Colonic mucosa (tissue), 4 donors: ENCODE measurements at regions not wholly inside any gene's neighbourhood (a gene's known extent, or its start where the extent isn't known, plus 50 kb on each side); places are given as distances from the start of the nearest gene placed in this dataset.

Source experiments
- DNase-seq: peaks from one replicate; pipeline ENCODE4 v3.0.0-alpha.2; 2020
- H3K27ac ChIP-seq: fragments of 200-600 bp; one replicate; pipeline ENCODE4 v1.8.0; 2021
- H3K27me3 ChIP-seq: fragments of 200-600 bp; one replicate; pipeline ENCODE4 v1.8.0; 2021
- H3K36me3 ChIP-seq: fragments of 200-600 bp; one replicate; pipeline ENCODE4 v1.8.0; 2021
- H3K4me1 ChIP-seq: fragments of 200-600 bp; one replicate; pipeline ENCODE4 v1.8.0; 2021; ENCODE audit warnings: mild to moderate bottlenecking
- H3K4me3 ChIP-seq: fragments of 200-600 bp; one replicate; pipeline ENCODE4 v1.8.0; 2021
- H3K9ac ChIP-seq, 2 donors: one replicate each; pipeline ENCODE4 v1.7.0; 2013; ENCODE audit warnings: control low read depth in 2 of 2, low read depth in 2 of 2, low read length in 2 of 2
- H3K9me3 ChIP-seq: fragments of 200-600 bp; one replicate; pipeline ENCODE4 v1.8.0; 2021
- CTCF ChIP-seq: fragments of 200-600 bp; IDR thresholded peaks from one replicate; pipeline ENCODE4 v1.8.0; 2022; ENCODE audit warnings: antibody characterized with exemption, mild to moderate bottlenecking
- intact Hi-C: fragments of 100-400 bp; cut with DNase I; formaldehyde crosslinking; loops from one replicate; pipeline ENCODE4 v1.14.1; 2022
- donor health status: healthy.
- donor health status: DM: no; HTN: no; CAD: no.
- donor health status: DM: no; HTN: no; CAD: no.

- H3K36me3 ChIP-seq, result no peaks in the 10 kb centered on the region
- H3K4me3 ChIP-seq, result no peak overlapping the region
- H3K4me1 ChIP-seq, result no peaks in the 10 kb centered on the region
- TF ChIP-seq CTCF, result no peak
- H3K27me3 ChIP-seq, result no peaks in the 10 kb centered on the region
- no peak overlapping the region for H3K27ac ChIP-seq
- no peak overlapping the region for H3K9ac ChIP-seq
- DNase-seq, result no peak
- no peaks in the 10 kb centered on the region for H3K9me3 ChIP-seq
- intact Hi-C loops, result no loop called here
Observed at GRCh38 chr9:118637681-118638080, 731.6 kb downstream of the BRINP1 start.

- Histone ChIP-seq H3K4me1 (no peaks in the 10 kb centered on the region), H3K9me3 (no peaks in the 10 kb centered on the region), H3K36me3 (no peaks in the 10 kb centered on the region), H3K4me3 (no peak overlapping the region), H3K27me3 (no peaks in the 10 kb centered on the region), H3K27ac (no peak overlapping the region), H3K9ac (no peak overlapping the region)
- no peak for TF ChIP-seq CTCF
- intact Hi-C loops, result no loop called here
- DNase-seq, result no peak
Observed at GRCh38 chr9:118640836-118641560, 728.2 kb downstream of the BRINP1 start.

- TF ChIP-seq CTCF, result no peak
- intact Hi-C loops, result no loop called here
- Histone ChIP-seq H3K27ac (no peak overlapping the region), H3K36me3 (no peaks in the 10 kb centered on the region), H3K4me3 (no peak overlapping the region), H3K9me3 (no peaks in the 10 kb centered on the region), H3K27me3 (no peaks in the 10 kb centered on the region), H3K4me1 (no peaks in the 10 kb centered on the region), H3K9ac (no peak overlapping the region)
- no peak for DNase-seq
Observed at GRCh38 chr9:118643118-118643517, 726.1 kb downstream of the BRINP1 start.

GRCh38 chr9:118644066-118644465, 725.2 kb downstream of the BRINP1 start:
- Histone ChIP-seq H3K27ac (no peak overlapping the region), H3K9ac (no peak overlapping the region), H3K9me3 (no peaks in the 10 kb centered on the region), H3K27me3 (no peaks in the 10 kb centered on the region), H3K4me3 (no peak overlapping the region), H3K36me3 (no peaks in the 10 kb centered on the region), H3K4me1 (no peaks in the 10 kb centered on the region)
- no peak for TF ChIP-seq CTCF
- no peak for DNase-seq
- intact Hi-C loops, result no loop called here

GRCh38 chr9:118647331-118647730, 721.9 kb downstream of the BRINP1 start:
- H3K4me3 ChIP-seq, result no peak overlapping the region
- H3K27me3 ChIP-seq, result no peaks in the 10 kb centered on the region
- no peaks in the 10 kb centered on the region for H3K9me3 ChIP-seq
- no peaks in the 10 kb centered on the region for H3K36me3 ChIP-seq
- DNase-seq, result no peak
- H3K27ac ChIP-seq, result no peak overlapping the region
- no peak for TF ChIP-seq CTCF
- intact Hi-C loops, result no loop called here
- no peak overlapping the region for H3K9ac ChIP-seq
- no peaks in the 10 kb centered on the region for H3K4me1 ChIP-seq
